ENCODE measurements at regions not wholly inside any gene's neighbourhood (a gene's known extent, or its start where the extent isn't known, plus 50 kb on each side); places are given as distances from the start of the nearest gene placed in this dataset.
"Not testable (repeated sequence)": the region's sequence is repeated elsewhere in the genome, so short reads cannot be mapped to it uniquely, and the experiment has no call there.

DNA sequence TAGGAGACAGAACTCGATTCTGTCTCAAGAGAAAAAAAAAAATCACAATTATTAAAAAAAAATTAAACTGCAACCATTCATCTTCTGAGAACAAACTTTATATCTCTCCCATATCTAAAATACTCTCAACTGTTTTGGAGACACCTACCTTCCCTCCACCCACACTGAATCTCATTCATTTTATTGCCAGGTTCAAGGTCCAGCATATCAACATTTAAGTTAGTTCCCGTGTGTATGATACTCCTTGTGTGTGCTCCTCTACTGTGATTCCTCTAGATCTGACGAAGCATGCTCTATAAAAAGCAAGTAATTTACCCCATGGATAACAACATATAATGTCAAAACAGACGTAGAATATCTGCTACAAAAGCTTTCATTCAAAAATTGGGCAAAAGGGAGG lies 351.8 kb upstream of the SORCS1 start:
- TF ChIP-seq, protein P1, sequence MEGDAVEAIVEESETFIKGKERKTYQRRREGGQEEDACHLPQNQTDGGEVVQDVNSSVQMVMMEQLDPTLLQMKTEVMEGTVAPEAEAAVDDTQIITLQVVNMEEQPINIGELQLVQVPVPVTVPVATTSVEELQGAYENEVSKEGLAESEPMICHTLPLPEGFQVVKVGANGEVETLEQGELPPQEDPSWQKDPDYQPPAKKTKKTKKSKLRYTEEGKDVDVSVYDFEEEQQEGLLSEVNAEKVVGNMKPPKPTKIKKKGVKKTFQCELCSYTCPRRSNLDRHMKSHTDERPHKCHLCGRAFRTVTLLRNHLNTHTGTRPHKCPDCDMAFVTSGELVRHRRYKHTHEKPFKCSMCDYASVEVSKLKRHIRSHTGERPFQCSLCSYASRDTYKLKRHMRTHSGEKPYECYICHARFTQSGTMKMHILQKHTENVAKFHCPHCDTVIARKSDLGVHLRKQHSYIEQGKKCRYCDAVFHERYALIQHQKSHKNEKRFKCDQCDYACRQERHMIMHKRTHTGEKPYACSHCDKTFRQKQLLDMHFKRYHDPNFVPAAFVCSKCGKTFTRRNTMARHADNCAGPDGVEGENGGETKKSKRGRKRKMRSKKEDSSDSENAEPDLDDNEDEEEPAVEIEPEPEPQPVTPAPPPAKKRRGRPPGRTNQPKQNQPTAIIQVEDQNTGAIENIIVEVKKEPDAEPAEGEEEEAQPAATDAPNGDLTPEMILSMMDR (IDR thresholded peaks at IDR 0.05; ENCODE audit: low read depth, low read length, missing control alignments), result no peak
- no peak overlapping the region for H3K4me3 ChIP-seq (replicated peaks; ENCODE audit: low read depth, low read length)
- no peak for DNase-seq (ENCODE audit: extremely low read depth, low read depth)

DNA sequence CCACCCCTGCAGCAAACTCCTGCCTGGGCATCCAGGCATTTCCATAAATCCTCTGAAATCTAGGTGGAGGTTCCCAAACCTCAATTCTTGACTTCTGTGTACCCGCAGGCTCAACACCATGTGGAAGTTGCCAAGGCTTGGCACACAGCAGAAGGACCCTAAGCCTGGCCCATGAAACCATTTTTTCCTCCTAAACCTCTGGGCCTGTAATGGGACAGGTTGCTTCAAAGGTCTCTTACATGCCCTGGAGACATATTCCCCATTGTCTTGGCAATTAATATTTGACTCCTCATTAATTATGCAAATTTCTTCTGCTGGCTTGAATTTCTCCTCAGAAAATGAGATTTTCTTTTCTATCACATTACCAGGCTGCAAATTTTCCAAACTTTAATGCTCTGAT lies 339.5 kb upstream of the SORCS1 start:
- not testable (repeated sequence) for DNase-seq (ENCODE audit: extremely low read depth, low read depth)

DNA sequence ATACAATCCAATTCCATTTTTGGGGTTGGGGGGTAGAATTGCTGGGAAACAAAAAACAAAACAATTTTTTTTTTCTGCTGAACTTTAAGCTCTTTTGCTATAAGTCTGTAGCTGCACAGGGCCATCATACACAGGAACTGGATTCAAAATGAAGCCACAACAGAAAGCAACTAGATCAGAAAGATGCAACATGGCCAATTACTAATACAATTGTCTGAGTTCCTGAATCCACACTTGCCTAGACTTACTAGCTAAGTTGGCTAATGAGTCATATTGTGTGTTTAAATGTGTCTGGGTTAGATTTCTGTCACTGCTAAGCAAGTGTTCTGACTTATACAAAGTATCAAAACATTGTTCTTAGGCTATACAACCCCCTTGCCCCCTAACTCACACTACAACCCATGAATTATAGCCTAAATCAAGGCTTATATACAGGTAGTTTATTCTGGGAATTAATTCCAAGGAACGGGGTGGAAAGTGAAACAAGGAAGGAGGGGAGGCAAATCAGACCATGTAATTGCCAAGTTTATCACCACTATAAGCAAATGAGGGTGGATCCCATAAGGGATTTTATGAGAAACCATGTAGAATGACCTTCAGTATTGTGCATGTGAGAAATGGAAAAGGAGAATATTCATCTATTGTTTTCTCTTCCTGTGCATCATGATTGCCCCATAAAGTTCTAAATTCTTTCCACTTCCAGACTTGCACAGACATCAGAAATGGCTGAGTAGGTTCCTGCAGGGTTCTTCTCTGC lies 337.9 kb upstream of the SORCS1 start:
- H3K4me3 ChIP-seq (replicated peaks; ENCODE audit: low read depth, low read length), result no peak overlapping the region
- DNase-seq (ENCODE audit: extremely low read depth, low read depth), result no peak
- TF ChIP-seq, protein P1 (IDR thresholded peaks at IDR 0.05; ENCODE audit: low read depth, low read length, missing control alignments), result no peak

More for the DNA sequence above, 339.5 kb upstream of the SORCS1 start:
- not testable (repeated sequence) for H3K4me3 ChIP-seq (replicated peaks; ENCODE audit: low read depth, low read length)

DNA sequence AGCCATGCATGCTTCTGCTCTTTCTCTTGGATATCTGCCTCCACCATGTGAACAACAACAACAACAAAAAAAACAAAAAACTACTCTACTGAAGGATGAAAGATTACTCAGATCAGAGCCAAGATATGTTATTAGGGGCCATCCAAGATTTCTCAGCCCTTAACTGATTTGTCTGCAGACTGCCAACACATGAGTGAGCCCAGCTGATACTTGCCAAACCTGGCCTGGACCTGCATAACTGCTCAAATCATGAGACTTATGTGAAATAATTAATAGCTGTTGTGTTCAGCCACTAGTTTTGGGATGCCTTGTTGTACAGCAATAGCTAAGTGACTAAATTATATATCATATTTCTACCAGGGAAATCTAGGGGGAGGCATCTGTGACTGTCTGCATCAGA lies 334.5 kb upstream of the SORCS1 start:
- TF ChIP-seq, protein P1 (IDR thresholded peaks at IDR 0.05; ENCODE audit: low read depth, low read length, missing control alignments), result no peak
- DNase-seq (ENCODE audit: extremely low read depth, low read depth), result no peak
- no peak overlapping the region for H3K4me3 ChIP-seq (replicated peaks; ENCODE audit: low read depth, low read length)

DNA sequence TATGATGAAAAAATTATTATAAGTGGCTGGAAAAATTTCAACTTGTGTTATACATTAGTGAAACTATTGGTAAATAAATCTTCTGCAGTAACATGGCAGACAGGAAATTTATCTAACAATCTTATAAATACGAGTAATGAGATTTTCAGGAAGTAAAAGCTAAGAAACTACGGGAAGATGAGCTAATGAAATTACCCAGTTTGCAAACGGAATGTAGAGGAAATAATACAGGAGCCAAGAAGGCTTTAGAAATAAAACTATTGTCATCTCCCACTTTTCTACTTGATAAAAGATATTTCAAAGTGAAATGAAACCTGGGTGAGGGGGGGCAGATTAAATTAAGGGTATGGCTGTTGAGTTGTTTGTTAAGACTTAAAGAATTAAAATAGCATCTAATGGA lies 332.5 kb upstream of the SORCS1 start:
- TF ChIP-seq, protein P1 (IDR thresholded peaks at IDR 0.05; ENCODE audit: low read depth, low read length, missing control alignments), result no peak
- no peak for DNase-seq (ENCODE audit: extremely low read depth, low read depth)
- H3K4me3 ChIP-seq (replicated peaks; ENCODE audit: low read depth, low read length), result no peak overlapping the region

DNA sequence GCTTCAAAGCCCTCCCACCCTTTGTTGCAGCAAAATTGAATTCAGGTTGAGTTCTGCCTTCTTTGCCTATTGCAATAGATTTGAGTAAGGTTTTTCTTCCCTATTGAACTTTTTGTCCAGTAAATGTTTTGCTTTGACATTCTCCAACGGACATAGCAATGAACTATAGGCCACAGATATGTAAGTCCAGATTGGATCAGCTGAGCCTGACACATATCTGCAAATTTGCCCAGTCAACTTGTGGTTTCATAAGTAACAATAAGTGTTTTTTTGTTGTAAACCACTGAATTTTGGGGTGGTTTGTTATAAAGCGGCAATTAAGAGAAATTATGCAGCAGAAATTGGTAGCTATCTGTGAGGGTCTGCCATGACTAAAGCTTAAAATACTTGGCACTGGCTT lies 332.1 kb upstream of the SORCS1 start:
- H3K4me3 ChIP-seq (replicated peaks; ENCODE audit: low read depth, low read length), result no peak overlapping the region
- no peak for DNase-seq (ENCODE audit: extremely low read depth, low read depth)
- TF ChIP-seq, protein P1 (IDR thresholded peaks at IDR 0.05; ENCODE audit: low read depth, low read length, missing control alignments), result no peak

DNA sequence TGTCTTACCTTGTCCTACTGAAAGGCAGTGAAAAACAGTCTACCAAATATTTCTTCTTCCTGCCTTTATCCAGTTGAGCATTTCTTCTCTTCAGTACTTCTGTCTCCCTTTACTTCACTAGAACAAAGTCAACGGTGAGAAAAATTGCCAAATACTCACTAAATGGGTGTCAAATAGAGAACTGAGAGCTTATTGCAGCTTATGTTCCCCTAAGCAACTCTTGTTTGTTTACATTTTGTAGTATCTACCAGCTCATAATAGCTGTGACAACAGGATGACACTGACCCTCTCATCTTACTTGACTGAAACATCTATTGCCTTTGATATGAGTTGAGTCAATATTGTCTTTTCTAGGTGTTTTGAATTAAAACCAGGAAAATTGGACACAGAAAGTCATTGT lies 327.9 kb upstream of the SORCS1 start:
- DNase-seq (ENCODE audit: extremely low read depth, low read depth), result no peak
- TF ChIP-seq, protein P1 (IDR thresholded peaks at IDR 0.05; ENCODE audit: low read depth, low read length, missing control alignments), result no peak
- H3K4me3 ChIP-seq (replicated peaks; ENCODE audit: low read depth, low read length), result no peak overlapping the region
